NK-92 treated with Interleukin-12 subunit alpha and Interleukin-12 subunit beta, amount 100 ng/mL, for 24 hours (cell line): ENCODE measurements at regions not wholly inside any gene's neighbourhood (a gene's known extent, or its start where the extent isn't known, plus 50 kb on each side); places are given as distances from the start of the nearest gene placed in this dataset.

Source experiments
- DNase-seq: peaks from one replicate; lab custom pipeline; 2025; lab: John Stamatoyannopoulos, UW

DNA sequence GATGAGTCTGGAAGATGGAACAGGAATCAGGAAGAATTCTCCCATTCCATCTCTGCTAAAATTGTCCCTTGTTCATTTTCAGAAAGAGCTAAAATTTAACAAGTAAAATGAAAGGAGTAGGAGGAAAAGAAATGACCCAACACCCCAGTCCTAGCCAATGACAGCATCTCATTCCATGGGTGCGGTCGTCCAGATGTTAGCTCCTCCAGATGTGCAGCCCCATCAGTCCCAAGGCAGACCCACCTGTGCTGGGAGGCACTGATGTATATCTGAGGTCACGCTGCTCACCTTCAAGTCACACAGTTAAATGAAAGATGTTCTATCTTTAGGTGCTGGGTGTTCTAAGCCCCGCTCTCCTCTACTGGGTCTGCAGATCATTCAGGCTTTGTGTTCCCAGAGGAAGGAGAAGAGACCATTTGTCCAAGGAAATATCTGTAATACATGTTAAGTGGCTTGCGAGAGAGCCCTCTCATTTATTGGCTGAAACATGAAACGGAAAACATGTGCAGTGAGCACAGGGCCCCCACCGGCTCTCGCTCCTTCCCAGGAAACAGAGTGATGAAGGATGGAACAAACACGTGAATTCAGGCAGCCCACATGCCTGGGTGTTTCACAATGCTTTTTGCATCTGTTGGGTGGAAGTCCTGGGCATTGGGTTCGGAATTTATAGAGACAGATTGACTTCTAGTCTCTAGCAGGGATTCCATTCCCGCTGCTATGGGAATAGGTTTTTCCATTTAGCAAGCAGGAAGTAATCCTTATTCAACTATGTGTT lies 294.6 kb downstream of the NUAK1 start:
- DNase-seq = no peak

DNA sequence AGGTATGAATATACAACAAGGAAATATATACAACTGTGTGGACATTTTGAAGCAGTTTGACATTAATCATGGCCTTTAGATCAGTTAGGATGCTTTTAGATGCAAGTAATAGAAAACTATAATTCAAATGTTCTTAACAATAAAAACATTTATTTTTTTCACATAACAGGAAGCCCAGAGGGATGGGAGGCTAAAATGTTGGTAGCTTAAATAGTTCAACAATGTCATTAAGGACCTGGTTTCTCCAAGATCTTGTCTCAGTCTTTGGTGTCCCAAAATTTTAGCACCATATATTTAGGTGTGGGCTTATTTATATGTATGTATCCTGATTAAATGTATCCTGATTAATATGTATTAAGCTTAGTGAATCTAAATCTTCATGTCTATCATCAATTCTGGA lies 292.4 kb downstream of the NUAK1 start:
- no peak for DNase-seq

GRCh38 chr12:105847068-105847467 lies 291.7 kb downstream of the NUAK1 start:
- DNase-seq = no peak

DNA sequence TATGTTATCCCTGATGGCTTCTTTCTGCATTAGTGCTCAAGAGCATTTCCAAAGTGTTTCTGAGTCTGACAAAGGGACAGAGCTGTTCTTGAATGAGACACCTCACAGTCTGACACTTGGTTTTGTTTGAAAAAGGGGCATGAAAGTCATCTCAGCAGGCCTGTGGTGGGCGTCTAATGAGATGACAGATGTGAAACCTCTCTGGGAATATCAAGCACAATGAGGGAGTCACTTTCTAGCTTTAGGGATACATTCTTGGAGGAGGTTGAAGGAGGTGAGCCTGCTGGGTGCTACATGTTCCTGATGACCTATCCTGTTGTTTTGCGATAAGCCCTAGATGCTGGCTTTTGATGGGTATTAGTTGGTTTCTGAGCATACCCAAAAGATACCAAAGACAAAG lies 290.5 kb downstream of the NUAK1 start:
- no peak for DNase-seq

- no peak for DNase-seq
These were observed 288.4 kb downstream of the NUAK1 start for GRCh38 chr12:105850103-105850968.

DNA sequence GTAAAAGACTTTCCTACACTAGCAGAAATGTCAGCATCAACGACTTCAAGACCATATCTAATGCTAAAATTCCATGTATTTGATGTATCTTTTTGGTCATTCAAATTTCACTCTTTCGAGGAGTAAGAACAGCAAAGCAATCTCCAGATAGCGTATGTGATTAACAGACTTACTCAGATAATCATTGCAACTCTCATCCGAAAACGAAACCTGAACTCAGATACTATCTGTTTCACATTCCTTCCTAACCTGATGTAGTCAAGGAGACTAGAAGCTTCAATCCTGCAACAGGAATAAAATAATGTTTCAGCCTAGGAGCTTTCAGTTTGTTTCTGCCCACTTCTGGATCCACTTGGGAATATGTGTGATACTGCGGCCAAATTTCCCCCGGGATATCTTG lies 286.3 kb downstream of the NUAK1 start:
- no peak for DNase-seq

- no peak for DNase-seq
These were observed 285.8 kb downstream of the NUAK1 start for GRCh38 chr12:105852951-105853350.

DNA sequence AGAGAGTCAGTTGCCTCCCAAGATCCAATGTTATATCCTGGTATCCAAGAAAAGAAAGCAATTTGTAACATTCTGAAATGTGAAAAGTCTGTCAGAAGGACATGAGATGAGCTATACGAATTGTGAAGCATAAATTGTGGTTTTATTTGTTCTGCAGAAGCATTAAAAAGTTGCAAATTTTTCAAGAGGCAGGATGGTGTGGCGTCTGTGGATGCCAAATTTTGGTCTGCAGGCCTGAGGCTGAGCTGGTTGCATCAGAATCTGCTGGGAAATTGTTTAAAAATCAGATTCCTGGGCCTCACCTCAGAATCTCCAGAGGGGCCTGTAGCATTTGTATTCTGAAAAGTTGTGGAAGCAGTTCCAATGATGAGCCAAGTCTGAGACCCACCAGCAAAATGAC lies 284.7 kb downstream of the NUAK1 start:
- no peak for DNase-seq

GRCh38 chr12:105855361-105856047 lies 283.2 kb downstream of the NUAK1 start:
- DNase-seq = no peak

GRCh38 chr12:105856048-105856405 lies 282.7 kb downstream of the NUAK1 start:
- no peak for DNase-seq

DNA sequence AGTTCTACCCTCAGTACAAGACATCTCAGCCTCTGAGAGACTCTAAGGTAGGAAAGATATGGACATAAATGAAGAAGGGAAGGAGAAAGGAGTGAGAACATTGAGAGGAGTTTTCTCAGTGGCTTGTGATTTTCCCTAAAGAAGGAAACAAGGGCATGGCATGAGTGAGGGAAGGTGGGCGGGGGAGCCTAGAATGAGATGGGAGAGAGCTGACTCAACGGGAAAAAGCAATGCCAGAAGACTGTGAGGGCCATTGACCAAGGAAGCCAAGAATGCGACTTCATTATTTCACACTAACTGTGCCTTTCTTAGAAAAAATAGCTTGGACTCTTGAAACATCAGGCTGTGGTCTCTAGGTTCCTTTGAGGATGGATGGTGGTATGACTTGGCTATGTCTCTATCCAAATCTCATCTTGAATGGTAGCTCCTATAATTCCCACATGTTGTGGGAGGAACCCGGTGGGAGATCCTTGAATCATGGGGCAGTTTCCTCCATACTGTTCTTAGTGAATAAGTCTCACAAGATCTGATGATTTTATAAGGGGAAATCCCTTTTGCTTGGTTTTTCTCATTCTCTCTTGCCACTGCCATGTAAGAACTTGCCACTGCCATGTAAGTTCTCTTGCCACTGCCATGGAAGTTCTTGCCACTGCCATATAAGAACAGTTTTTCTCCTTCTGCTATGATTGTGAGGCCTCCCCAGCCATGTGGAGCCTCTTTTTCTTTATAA lies 279.6 kb downstream of the NUAK1 start:
- no peak for DNase-seq

GRCh38 chr12:105860561-105861207 lies 278.1 kb downstream of the NUAK1 start:
- DNase-seq = no peak

DNA sequence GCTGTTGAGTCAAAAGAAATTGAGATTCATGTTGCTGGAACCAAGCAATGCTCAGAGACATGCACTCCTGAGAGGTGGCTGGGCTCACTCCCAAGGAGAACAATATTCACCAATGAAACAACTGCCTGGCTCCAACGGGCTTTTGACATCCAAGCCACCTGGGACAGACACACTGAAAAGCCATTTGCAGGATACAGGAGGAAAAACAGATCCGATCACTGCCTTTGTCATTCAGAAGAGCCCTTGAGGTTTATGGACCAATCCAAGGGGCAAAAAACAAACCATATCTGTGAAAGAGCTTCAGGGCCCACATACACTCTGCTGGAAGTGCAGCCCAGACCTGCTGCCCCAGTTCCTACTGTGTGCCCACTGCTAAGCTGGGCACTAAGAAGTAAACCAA lies 277.5 kb downstream of the NUAK1 start:
- DNase-seq = no peak

- DNase-seq = no peak
These were observed 276.5 kb downstream of the NUAK1 start for GRCh38 chr12:105862163-105862821.

- DNase-seq = no peak
These were observed 274.4 kb downstream of the NUAK1 start for GRCh38 chr12:105864316-105864715.

- DNase-seq = no peak
These were observed 273.9 kb downstream of the NUAK1 start for GRCh38 chr12:105864901-105865300.

- no peak for DNase-seq
These were observed 272.9 kb downstream of the NUAK1 start for GRCh38 chr12:105865886-105866285.

- DNase-seq = no peak
These were observed 264.6 kb downstream of the NUAK1 start for GRCh38 chr12:105874121-105874520.

DNA sequence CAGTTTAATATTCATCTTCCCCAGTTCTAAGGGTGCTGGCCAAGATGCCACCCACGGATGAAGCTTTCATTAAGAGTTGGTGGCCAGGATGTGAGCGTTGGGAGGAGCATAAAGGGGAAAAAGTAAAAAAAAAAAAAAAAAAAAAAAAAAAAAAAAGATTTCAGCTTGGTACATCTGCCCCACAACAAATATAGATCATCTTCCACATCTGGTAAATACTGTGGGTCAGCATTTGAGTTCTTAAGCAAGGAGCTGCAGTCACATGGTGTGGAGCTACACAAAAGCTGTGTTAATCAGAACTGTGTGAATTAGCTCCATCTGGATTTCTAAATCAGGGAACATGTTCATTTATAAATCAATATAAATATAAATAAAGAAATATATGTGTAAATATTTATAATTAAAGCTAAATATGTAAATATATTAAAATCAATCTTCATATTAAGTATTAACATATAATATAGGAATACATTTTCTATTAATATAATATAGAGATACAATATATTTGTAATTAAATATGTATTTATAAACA lies 262.3 kb downstream of the NUAK1 start:
- no peak for DNase-seq

DNA sequence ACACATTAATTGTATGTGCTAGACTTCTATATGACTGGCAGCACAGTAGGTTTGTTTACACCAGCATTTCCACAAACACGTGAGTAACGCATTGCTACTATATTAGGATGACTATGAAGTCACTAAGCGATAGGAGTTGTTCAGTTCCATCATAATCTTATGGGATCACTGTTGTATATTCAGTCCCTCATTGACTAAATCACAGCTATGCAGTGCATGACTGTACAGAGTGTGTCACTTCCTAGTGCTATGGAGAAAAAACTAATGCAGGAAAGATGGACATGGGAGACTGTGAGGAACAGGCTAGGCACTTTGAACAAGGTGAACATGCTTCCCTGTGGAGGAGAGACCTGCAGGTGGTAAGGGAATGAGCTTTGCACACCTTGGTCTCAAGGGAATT lies 259.8 kb downstream of the NUAK1 start:
- no peak for DNase-seq
